H1 (cell line): ENCODE measurements at regions not wholly inside any gene's neighbourhood (a gene's known extent, or its start where the extent isn't known, plus 50 kb on each side); places are given as distances from the start of the nearest gene placed in this dataset.

ENCODE experiments used
- CTCF ChIA-PET: fragments of 300-600 bp; sonication (Branson Sonifier 250); formaldehyde crosslinking; loops from one replicate; lab custom pipeline; 2021; ENCODE audit not compliant: partially characterized antibody; lab: Charles Lee
- POLR2A ChIA-PET: fragments of 300-600 bp; sonication (Branson Sonifier 250); formaldehyde crosslinking; loops from one replicate; lab custom pipeline; 2021; ENCODE audit warnings: inconsistent platforms; ENCODE audit not compliant: partially characterized antibody; lab: Charles Lee
- DNase-seq, 2 experiments: peaks; one replicate each; pipeline versions ENCODE4 v3.0.0 to v3.0.0-alpha.2; 2010 to 2022; ENCODE audit warnings: low spot score in 2 of 2, low read depth in 1 of 2, mixed read lengths in 1 of 2
- FAIRE-seq: peaks from 2 replicates; lab custom pipeline; 2011; peaks lifted over from hg19 to GRCh38; lab: Jason Lieb, UNC
- H2AFZ ChIP-seq: 2 replicates; pipeline ENCODE4 v1.8.1; 2012; ENCODE audit warnings: low read length, inconsistent platforms
- H2AK5ac ChIP-seq: 2 replicates; pipeline ENCODE4 v1.6.1; 2013; ENCODE audit warnings: low read depth, low read length
- H2BK120ac ChIP-seq: replicated peaks from 2 replicates; pipeline ENCODE3; 2013; ENCODE audit warnings: low read depth, low read length, inconsistent platforms
- H2BK12ac ChIP-seq: 2 replicates; pipeline ENCODE4 v1.6.1; 2013; ENCODE audit warnings: low read depth, low read length
- H2BK15ac ChIP-seq: 2 replicates; pipeline ENCODE4 v1.6.1; 2013; ENCODE audit warnings: low read length
- H2BK20ac ChIP-seq: 2 replicates; pipeline ENCODE4 v1.6.1; 2013; ENCODE audit warnings: low read length
- H2BK5ac ChIP-seq: 2 replicates; pipeline ENCODE4 v1.6.1; 2013; ENCODE audit warnings: low read depth, low read length
- H3K14ac ChIP-seq: 2 replicates; pipeline ENCODE4 v1.6.1; 2013; ENCODE audit warnings: inconsistent platforms; ENCODE audit not compliant: insufficient read length
- H3K18ac ChIP-seq: 2 replicates; pipeline ENCODE4 v1.6.1; 2013; ENCODE audit warnings: low read length; ENCODE audit errors: extremely low read depth
- H3K23ac ChIP-seq: 2 replicates; pipeline ENCODE4 v1.6.1; 2013; ENCODE audit warnings: inconsistent platforms; ENCODE audit not compliant: insufficient read length
- H3K23me2 ChIP-seq: 2 replicates; pipeline ENCODE4 v1.6.1; 2013; ENCODE audit warnings: low read depth, low read length
- H3K27ac ChIP-seq: 2 replicates; pipeline ENCODE4 v1.6.1; 2011; ENCODE audit warnings: low read depth, low read length, inconsistent platforms
- H3K27me3 ChIP-seq, 4 experiments: replicated peaks in 1 of 4; 1 replicate in 1 of 4; 2 replicates in 3 of 4; pipeline versions ENCODE4 v1.6.1 to v1.8.1; 2011 to 2013; ENCODE audit warnings: low read length in 3 of 4, mild to moderate bottlenecking in 3 of 4, inconsistent platforms in 2 of 4, mixed read lengths in 2 of 4, moderate library complexity in 1 of 4; ENCODE audit not compliant: control insufficient read depth in 3 of 4, insufficient read depth in 3 of 4; ENCODE audit errors: extremely low read depth in 1 of 4
- H3K36me3 ChIP-seq, 4 experiments: 2 replicates each; pipeline versions ENCODE4 v1.6.1 to v1.8.1; 2011 to 2013; ENCODE audit warnings: mild to moderate bottlenecking in 4 of 4, low read length in 3 of 4, moderate library complexity in 2 of 4, control low read depth in 1 of 4, inconsistent platforms in 1 of 4; ENCODE audit not compliant: insufficient read depth in 4 of 4, control insufficient read depth in 2 of 4
- H3K4ac ChIP-seq: replicated peaks from 2 replicates; pipeline ENCODE3; 2013; ENCODE audit warnings: low read length, low read depth, mixed read lengths, inconsistent platforms; ENCODE audit not compliant: insufficient read length
- H3K4me1 ChIP-seq, 4 experiments: replicated peaks in 1 of 4; 1 replicate in 1 of 4; 2 replicates in 3 of 4; pipeline versions ENCODE4 v1.6.1 to v1.8.1; 2011 to 2013; ENCODE audit warnings: low read length in 3 of 4, inconsistent platforms in 2 of 4, mixed read lengths in 1 of 4; ENCODE audit not compliant: insufficient read depth in 4 of 4, control insufficient read depth in 3 of 4
- H3K4me2 ChIP-seq, 2 experiments: 2 replicates each; pipeline versions ENCODE4 v1.6.1 to v1.8.1; 2011 to 2013; ENCODE audit warnings: low read depth in 2 of 2, low read length in 2 of 2, control low read depth in 1 of 2, inconsistent platforms in 1 of 2, mild to moderate bottlenecking in 1 of 2; ENCODE audit not compliant: insufficient read depth in 1 of 2
- H3K4me3 ChIP-seq, 4 experiments: fragments of 200-600, 300-600 bp in 1 of 4; sonication (generic), shearing (Covaris generic), sonication (Bioruptor Twin) in 1 of 4; 2 replicates each; pipeline versions ENCODE4 v1.5.1 to v1.8.1; 2011 to 2016; ENCODE audit warnings: low read length in 4 of 4, low read depth in 3 of 4, control low read depth in 2 of 4, inconsistent platforms in 2 of 4, mild to moderate bottlenecking in 2 of 4, mixed read lengths in 1 of 4, moderate library complexity in 1 of 4; ENCODE audit not compliant: insufficient read depth in 2 of 4; ENCODE audit errors: extremely low read depth in 1 of 4
- H3K56ac ChIP-seq: replicated peaks from 2 replicates; pipeline ENCODE3; 2013; ENCODE audit warnings: low read depth, mild to moderate bottlenecking, mixed read lengths, low read length, inconsistent platforms; ENCODE audit not compliant: insufficient read length
- H3K79me1 ChIP-seq: 2 replicates; pipeline ENCODE4 v1.6.1; 2013; ENCODE audit warnings: low read depth, low read length, control low read depth
- H3K79me2 ChIP-seq, 2 experiments: 2 replicates each; pipeline versions ENCODE4 v1.6.1 to v1.8.1; 2012 to 2013; ENCODE audit warnings: low read length in 2 of 2, mild to moderate bottlenecking in 2 of 2, inconsistent platforms in 1 of 2; ENCODE audit not compliant: insufficient read depth in 2 of 2, control insufficient read depth in 1 of 2
- H3K9ac ChIP-seq, 4 experiments: replicated peaks in 1 of 4; 1 replicate in 1 of 4; 2 replicates in 3 of 4; pipeline versions ENCODE4 v1.6.1 to v1.8.1; 2011 to 2013; ENCODE audit warnings: low read depth in 3 of 4, low read length in 3 of 4, control low read depth in 2 of 4, mild to moderate bottlenecking in 2 of 4, moderate library complexity in 2 of 4, inconsistent platforms in 1 of 4; ENCODE audit errors: extremely low read depth in 1 of 4
- H3K9me3 ChIP-seq, 2 experiments: 2 replicates each; pipeline versions ENCODE4 v1.6.1 to v1.8.1; 2012 to 2013; ENCODE audit warnings: mild to moderate bottlenecking in 2 of 2, moderate library complexity in 2 of 2, control low read depth in 1 of 2, inconsistent platforms in 1 of 2, low read depth in 1 of 2, low read length in 1 of 2, mixed read lengths in 1 of 2; ENCODE audit not compliant: insufficient read depth in 2 of 2
- H4K20me1 ChIP-seq, 2 experiments: replicated peaks in 1 of 2; 2 replicates each; pipeline versions ENCODE3 to v1.8.1; 2011 to 2013; ENCODE audit warnings: inconsistent platforms in 2 of 2, low read length in 2 of 2, mild to moderate bottlenecking in 1 of 2; ENCODE audit not compliant: insufficient read depth in 2 of 2, control insufficient read depth in 1 of 2
- H4K5ac ChIP-seq: 2 replicates; pipeline ENCODE4 v1.6.1; 2013; ENCODE audit warnings: low read length, low read depth, mixed read lengths, inconsistent platforms; ENCODE audit not compliant: insufficient read length
- H4K8ac ChIP-seq: 2 replicates; pipeline ENCODE4 v1.8.0; 2013; ENCODE audit warnings: mild to moderate bottlenecking, moderate library complexity, low read length, inconsistent platforms; ENCODE audit not compliant: insufficient read depth; ENCODE audit errors: extremely low read depth
- H4K91ac ChIP-seq: replicated peaks from 2 replicates; pipeline ENCODE3; 2013; ENCODE audit warnings: low read length, mixed read lengths, inconsistent platforms; ENCODE audit not compliant: insufficient read length
- MAX ChIP-seq: IDR thresholded peaks from 2 replicates; pipeline ENCODE4 v1.6.1; 2012; ENCODE audit warnings: inconsistent platforms
- RXRA ChIP-seq: IDR thresholded peaks from 2 replicates; pipeline ENCODE4 v1.6.1; 2011; ENCODE audit warnings: low read depth, mild to moderate bottlenecking, low read length, moderate library complexity; ENCODE audit not compliant: insufficient read depth
- SP2 ChIP-seq: IDR thresholded peaks from 2 replicates; pipeline ENCODE4 v1.6.1; 2012; ENCODE audit warnings: mild to moderate bottlenecking, low read length, inconsistent platforms
- WGBS, 2 experiments: shearing (Covaris generic) in 1 of 2; methylation state at CpG; one replicate each; pipeline versions ENCODE4 v1.1.6 to v1.1.7; 2013 to 2015; ENCODE audit warnings: low lambda C conversion rate in 2 of 2, mixed read lengths in 2 of 2, inconsistent platforms in 1 of 2, low coverage in 1 of 2, missing lambda C conversion rate in 1 of 2; ENCODE audit not compliant: insufficient replicate concordance in 2 of 2, insufficient coverage in 1 of 2, insufficient read length in 1 of 2; ENCODE audit errors: extremely low coverage in 1 of 2, missing lambda C conversion rate in 1 of 2; 5-methylcytosine and 5-hydroxymethylcytosine counted together

- H4K8ac ChIP-seq = no peak overlapping the region
- H3K23me2 ChIP-seq = no peaks in the 10 kb centered on the region
- H3K9me3 ChIP-seq = peaks cover 0 to 6% of the 10 kb centered on the region in 2 experiments; a peak in 1 of 4 replicates
- no peak overlapping the region for H3K4me2 ChIP-seq
- H3K27me3 ChIP-seq = no peaks in the 10 kb centered on the region
- H3K4me1 ChIP-seq = no peaks in the 10 kb centered on the region
- H4K91ac ChIP-seq = no peak overlapping the region
- H3K18ac ChIP-seq = no peak overlapping the region
- no peak overlapping the region for H3K56ac ChIP-seq
- no peak overlapping the region for H3K27ac ChIP-seq
- no peaks in the 10 kb centered on the region for H3K36me3 ChIP-seq
- FAIRE-seq (no peak), DNase-seq (no peak)
- no peak overlapping the region for H4K5ac ChIP-seq
- H4K20me1 ChIP-seq = no peaks in the 10 kb centered on the region
- H2BK20ac ChIP-seq = no peak overlapping the region
- ChIA-PET CTCF (interaction anchor here (0.6 to 6.5 kb wide), 4 partner anchors 57 to 1126 kb away, joined by 3 to 64 read pairs (median 4); no protein-coding TSS in a partner anchor), POLR2A (no interaction called here)
- no peak overlapping the region for H2BK12ac ChIP-seq
- H3K4ac ChIP-seq = no peak overlapping the region
- no peak overlapping the region for H3K23ac ChIP-seq
- H3K9ac ChIP-seq = no peak overlapping the region
- H3K79me1 ChIP-seq = no peaks in the 10 kb centered on the region
- no peak overlapping the region for H2BK15ac ChIP-seq
- H2BK120ac ChIP-seq = no peak overlapping the region
- H2AK5ac ChIP-seq = no peak overlapping the region
- H3K14ac ChIP-seq = no peak overlapping the region
- H3K4me3 ChIP-seq = no peak overlapping the region
- H2AFZ ChIP-seq = no peak overlapping the region
- 95% methylated on average over 1 of the region's 1 CpG; no CpG with 5 or more reads in 1 of the 2 experiments for WGBS, 2 experiments
- H2BK5ac ChIP-seq = no peak overlapping the region
- no peaks in the 10 kb centered on the region for H3K79me2 ChIP-seq
- TF ChIP-seq MAX = no peak
- no peak for TF ChIP-seq RXRA
- no peak for TF ChIP-seq SP2
Observed at GRCh38 chr5:163352531-163352930, 84.9 kb upstream of the CCNG1 start.
